NCI-H1417 (cell line): ENCODE measurements at regions not wholly inside any gene's neighbourhood (a gene's known extent, or its start where the extent isn't known, plus 50 kb on each side); places are given as distances from the start of the nearest gene placed in this dataset.

Experiments
- DNase-seq, 3 experiments: peaks; one replicate each; lab custom pipeline; 2025; lab: John Stamatoyannopoulos, UW

DNA sequence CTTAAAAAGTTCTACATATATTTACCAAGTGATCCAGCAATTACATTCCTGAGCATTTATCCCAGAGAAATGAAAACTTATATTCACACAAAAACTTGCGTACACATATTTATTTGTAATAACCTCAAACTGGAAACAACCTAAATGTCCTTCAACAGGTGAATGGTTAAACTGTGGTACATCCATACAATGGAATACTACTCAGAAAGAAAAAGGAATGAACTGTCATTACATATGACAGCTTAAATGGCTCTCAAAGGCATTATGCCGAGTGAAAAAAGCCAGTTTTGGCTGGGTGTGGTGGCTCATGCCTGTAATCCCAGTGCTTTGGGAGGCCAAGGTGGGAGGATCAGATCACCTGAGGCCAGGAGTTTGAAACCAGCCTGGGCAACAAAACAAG is 79.1 kb upstream of the DYNC1I2 start:
- DNase-seq, result no peak

GRCh38 chr2:171610824-171611223 is 76.4 kb upstream of the DYNC1I2 start:
- no peak for DNase-seq

GRCh38 chr2:171615069-171615468 is 72.2 kb upstream of the DYNC1I2 start:
- no peak for DNase-seq

- DNase-seq, result no peak
These were observed 69.3 kb upstream of the DYNC1I2 start for GRCh38 chr2:171617981-171618380.

GRCh38 chr2:171625006-171625405 is 62.3 kb upstream of the DYNC1I2 start:
- no peak for DNase-seq

- DNase-seq, result no peak
These were observed 60.3 kb upstream of the DYNC1I2 start for GRCh38 chr2:171626949-171627348.

- no peak for DNase-seq
These were observed 59.9 kb upstream of the DYNC1I2 start for GRCh38 chr2:171627412-171627811.

- DNase-seq, result no peak
These were observed 58.2 kb upstream of the DYNC1I2 start for GRCh38 chr2:171629113-171629512.

DNA sequence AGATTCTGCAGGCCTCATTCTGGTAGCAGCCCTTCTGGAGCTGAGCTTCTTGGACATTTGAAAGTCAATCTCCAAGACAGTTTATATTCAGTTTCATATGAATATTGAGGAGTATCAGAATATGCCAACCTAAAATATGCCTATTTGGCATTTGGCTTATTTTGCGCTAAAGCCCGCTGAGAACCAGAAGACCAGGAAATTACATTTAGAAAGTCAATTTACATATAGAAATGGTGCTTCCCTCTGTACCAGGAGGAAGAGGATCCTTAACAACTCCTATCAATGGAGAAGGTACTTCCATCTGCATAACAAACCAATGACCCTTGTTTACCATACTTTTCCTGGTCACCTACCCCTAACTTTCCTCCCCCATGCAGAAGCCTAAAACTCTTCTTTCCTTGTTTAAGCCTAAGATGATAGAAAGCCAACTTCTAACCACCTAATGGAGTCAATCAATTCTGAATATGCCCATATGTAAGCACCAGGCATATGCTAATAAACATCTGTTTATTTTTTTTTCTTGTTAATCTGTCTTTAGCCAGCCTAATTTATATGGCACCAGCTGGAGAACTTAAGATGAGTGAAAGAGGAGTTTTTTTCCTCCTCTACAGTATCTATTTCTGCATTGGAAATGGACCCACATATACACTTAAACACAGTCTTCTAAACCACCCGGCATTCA is 57.0 kb upstream of the DYNC1I2 start:
- no peak for DNase-seq

DNA sequence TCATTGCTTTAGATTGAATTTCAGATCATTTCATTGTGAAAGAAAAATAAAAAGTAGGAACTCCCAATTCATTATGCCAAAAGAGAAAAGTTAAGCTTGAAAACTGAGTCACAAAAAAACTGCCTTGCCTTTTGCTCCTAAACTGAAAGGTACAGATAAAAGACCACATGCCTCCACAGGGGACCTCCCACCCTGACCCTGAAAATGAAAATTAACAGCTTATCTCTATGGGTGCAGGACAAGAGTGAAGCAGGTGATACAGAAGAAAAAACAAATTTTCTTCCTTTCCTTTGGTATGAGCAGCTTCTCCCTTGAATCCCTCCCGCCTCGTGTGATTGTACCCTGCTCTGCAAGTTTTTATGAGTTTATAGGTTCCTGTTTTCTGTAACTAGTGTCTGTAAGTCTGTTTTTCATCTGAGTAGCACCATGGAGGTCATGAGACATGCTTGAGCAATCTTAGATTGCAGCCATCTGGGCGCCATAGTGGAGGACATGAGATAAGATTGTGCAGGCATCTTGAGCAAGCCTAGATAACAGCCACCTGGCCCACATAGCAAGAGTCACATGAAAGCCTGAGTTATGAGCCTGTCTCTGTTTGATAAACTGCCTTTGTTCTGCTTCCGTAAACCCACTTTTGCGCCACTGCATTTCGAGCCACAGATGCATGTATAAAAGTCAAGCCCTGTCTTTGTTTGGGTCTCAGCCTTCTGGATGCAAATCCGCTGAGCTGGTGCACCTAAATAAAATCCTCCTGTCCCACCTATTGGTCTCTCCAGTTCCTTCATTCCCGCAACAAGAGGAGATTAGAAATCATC is 56.2 kb upstream of the DYNC1I2 start:
- DNase-seq, result peak in 1 of 3 experiments; percentile 5
